HL-60 (cell line): ENCODE measurements at regions not wholly inside any gene's neighbourhood (a gene's known extent, or its start where the extent isn't known, plus 50 kb on each side); places are given as distances from the start of the nearest gene placed in this dataset.
"Not testable (repeated sequence)": the region's sequence is repeated elsewhere in the genome, so short reads cannot be mapped to it uniquely, and the experiment has no call there.

Source experiments
- POLR2AphosphoS5 ChIP-seq: IDR thresholded peaks from 2 replicates; pipeline ENCODE4 v1.6.1; 2012; ENCODE audit warnings: low read depth
- SPI1 ChIP-seq: IDR thresholded peaks from 2 replicates; pipeline ENCODE4 v1.6.1; 2012; ENCODE audit warnings: low read depth, mild to moderate bottlenecking, borderline replicate concordance
- TF ChIP-seq, protein P1 (sequence below): IDR thresholded peaks from one replicate; pipeline ENCODE4 v1.5.1; 2011; ENCODE audit warnings: low read length, control low read depth, inconsistent platforms; ENCODE audit not compliant: insufficient read depth

DNA sequence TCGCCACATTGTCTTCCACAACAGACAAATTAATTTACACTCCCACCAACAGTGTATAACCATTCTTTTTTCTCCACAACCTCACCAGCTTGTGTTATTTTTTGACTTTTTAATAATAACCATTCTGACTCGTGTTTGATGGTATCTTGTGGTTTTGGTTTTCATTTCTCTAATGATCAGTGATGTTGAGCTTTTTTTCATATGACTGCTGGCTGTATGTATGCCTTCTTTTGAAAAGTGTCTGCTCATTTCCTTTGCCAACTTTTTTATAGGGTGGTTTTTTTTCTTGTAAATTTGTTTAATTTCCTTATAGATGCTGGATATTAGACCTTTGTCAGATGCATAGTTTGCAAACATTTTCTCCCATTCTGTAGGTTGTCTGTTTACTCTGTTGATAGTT is 179.6 kb downstream of the FAM174A start:
- TF ChIP-seq, protein P1, sequence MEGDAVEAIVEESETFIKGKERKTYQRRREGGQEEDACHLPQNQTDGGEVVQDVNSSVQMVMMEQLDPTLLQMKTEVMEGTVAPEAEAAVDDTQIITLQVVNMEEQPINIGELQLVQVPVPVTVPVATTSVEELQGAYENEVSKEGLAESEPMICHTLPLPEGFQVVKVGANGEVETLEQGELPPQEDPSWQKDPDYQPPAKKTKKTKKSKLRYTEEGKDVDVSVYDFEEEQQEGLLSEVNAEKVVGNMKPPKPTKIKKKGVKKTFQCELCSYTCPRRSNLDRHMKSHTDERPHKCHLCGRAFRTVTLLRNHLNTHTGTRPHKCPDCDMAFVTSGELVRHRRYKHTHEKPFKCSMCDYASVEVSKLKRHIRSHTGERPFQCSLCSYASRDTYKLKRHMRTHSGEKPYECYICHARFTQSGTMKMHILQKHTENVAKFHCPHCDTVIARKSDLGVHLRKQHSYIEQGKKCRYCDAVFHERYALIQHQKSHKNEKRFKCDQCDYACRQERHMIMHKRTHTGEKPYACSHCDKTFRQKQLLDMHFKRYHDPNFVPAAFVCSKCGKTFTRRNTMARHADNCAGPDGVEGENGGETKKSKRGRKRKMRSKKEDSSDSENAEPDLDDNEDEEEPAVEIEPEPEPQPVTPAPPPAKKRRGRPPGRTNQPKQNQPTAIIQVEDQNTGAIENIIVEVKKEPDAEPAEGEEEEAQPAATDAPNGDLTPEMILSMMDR, result not testable (repeated sequence)
- not testable (repeated sequence) for TF ChIP-seq POLR2AphosphoS5, SPI1
